HEK293 (cell line): ENCODE measurements at regions not wholly inside any gene's neighbourhood (a gene's known extent, or its start where the extent isn't known, plus 50 kb on each side); places are given as distances from the start of the nearest gene placed in this dataset.

Experiments used
- CTCF ChIA-PET: fragments of 350-600 bp; formaldehyde crosslinking; extraction: SDS; loops from one replicate; lab custom pipeline; 2021; ENCODE audit warnings: antibody characterized with exemption; lab: Yijun Ruan, JAX
- POLR2A ChIA-PET: fragments of 300-600 bp; formaldehyde crosslinking; extraction: SDS; loops from one replicate; lab custom pipeline; 2020; ENCODE audit warnings: antibody characterized with exemption, inconsistent platforms; lab: Yijun Ruan, JAX
- H3K27ac ChIP-seq: fragments of 200-500 bp; sonication (Bioruptor generic); 2 replicates; pipeline ENCODE4 v1.5.1; 2014; ENCODE audit warnings: low read depth, low read length, control low read depth, inconsistent platforms; ENCODE audit errors: extremely low read depth
- H3K36me3 ChIP-seq, 2 experiments: fragments of 200-500 bp in 1 of 2; sonication (Bioruptor generic) in 1 of 2; 1 replicate in 1 of 2; 2 replicates in 1 of 2; pipeline ENCODE4 v1.5.1; 2014 to 2017; ENCODE audit warnings: inconsistent platforms in 2 of 2, low read length in 2 of 2; ENCODE audit not compliant: control insufficient read depth in 2 of 2, insufficient read depth in 1 of 2
- H3K4me1 ChIP-seq: fragments of 200-500 bp; sonication (Bioruptor generic); 2 replicates; pipeline ENCODE4 v1.5.1; 2014; ENCODE audit warnings: mild to moderate bottlenecking, low read length, inconsistent platforms; ENCODE audit not compliant: control insufficient read depth, insufficient read depth
- H3K4me3 ChIP-seq: 2 replicates; pipeline ENCODE4 v1.5.1; 2011; ENCODE audit warnings: low read depth, mild to moderate bottlenecking, control low read depth, low read length, moderate library complexity
- H3K9me3 ChIP-seq: fragments of 200-500 bp; sonication (Bioruptor generic); 2 replicates; pipeline ENCODE4 v1.5.1; 2014; ENCODE audit warnings: low read depth, low read length, inconsistent platforms; ENCODE audit not compliant: control insufficient read depth, insufficient read depth
- HOXC10 ChIP-seq: sonication (generic); formaldehyde crosslinking; IDR thresholded peaks from 2 replicates; pipeline ENCODE4 v1.8.1; 2023; ENCODE audit warnings: mild to moderate bottlenecking, missing genetic modification reagents
- HOXD13 ChIP-seq: sonication (generic); formaldehyde crosslinking; IDR thresholded peaks from 2 replicates; pipeline ENCODE4 v1.8.0; 2022; ENCODE audit warnings: missing genetic modification reagents, borderline replicate concordance
- KLF9 ChIP-seq: fragments of 450-650 bp; formaldehyde crosslinking; IDR thresholded peaks from 2 replicates; pipeline ENCODE4 v1.5.1; 2016; ENCODE audit warnings: missing biosample characterization, missing genetic modification characterization, low read depth
- PRDM1 ChIP-seq: fragments of 450-650 bp; formaldehyde crosslinking; IDR thresholded peaks from 2 replicates; pipeline ENCODE4; 2016; ENCODE audit warnings: missing biosample characterization, missing genetic modification characterization
- ZBTB17 ChIP-seq: fragments of 450-650 bp; formaldehyde crosslinking; IDR thresholded peaks from 2 replicates; pipeline ENCODE4 v1.5.1; 2016; ENCODE audit warnings: missing biosample characterization, missing genetic modification characterization
- ZFHX2 ChIP-seq: fragments of 450-650 bp; formaldehyde crosslinking; conservative IDR thresholded peaks from 2 replicates; pipeline ENCODE4 v1.5.1; 2016; ENCODE audit warnings: missing biosample characterization, missing genetic modification characterization
- ZIC2 ChIP-seq: fragments of 450-650 bp; formaldehyde crosslinking; IDR thresholded peaks from 2 replicates; pipeline ENCODE4 v1.5.1; 2016; ENCODE audit warnings: missing biosample characterization, missing genetic modification characterization
- ZNF112 ChIP-seq: fragments of 450-650 bp; formaldehyde crosslinking; IDR thresholded peaks from 2 replicates; pipeline ENCODE4 v1.5.0; 2017; ENCODE audit warnings: missing biosample characterization, missing genetic modification characterization
- ZNF121 ChIP-seq: fragments of 450-650 bp; formaldehyde crosslinking; IDR thresholded peaks from 2 replicates; pipeline ENCODE4 v1.5.1; 2016; ENCODE audit warnings: missing biosample characterization, missing genetic modification characterization
- ZNF140 ChIP-seq: fragments of 450-650 bp; formaldehyde crosslinking; IDR thresholded peaks from 2 replicates; pipeline ENCODE4 v1.5.1; 2016; ENCODE audit warnings: missing biosample characterization, missing genetic modification characterization
- ZNF16 ChIP-seq: fragments of 450-650 bp; formaldehyde crosslinking; IDR thresholded peaks from 2 replicates; pipeline ENCODE4 v1.5.1; 2016; ENCODE audit warnings: low read depth, missing biosample characterization, missing genetic modification characterization
- ZNF184 ChIP-seq: fragments of 450-650 bp; IDR thresholded peaks from 2 replicates; pipeline ENCODE4 v1.5.1; 2018; ENCODE audit warnings: missing biosample characterization, mild to moderate bottlenecking, missing genetic modification characterization
- ZNF19 ChIP-seq: fragments of 450-650 bp; formaldehyde crosslinking; IDR thresholded peaks from 2 replicates; pipeline ENCODE4; 2016; ENCODE audit warnings: missing biosample characterization, missing genetic modification characterization, low read depth
- ZNF335 ChIP-seq: fragments of 450-650 bp; formaldehyde crosslinking; conservative IDR thresholded peaks from 2 replicates; pipeline ENCODE4 v1.5.1; 2016; ENCODE audit warnings: missing biosample characterization, missing genetic modification characterization
- ZNF423 ChIP-seq: fragments of 450-650 bp; formaldehyde crosslinking; IDR thresholded peaks from 2 replicates; pipeline ENCODE4 v1.5.1; 2016; ENCODE audit warnings: missing biosample characterization, missing genetic modification characterization
- ZNF529 ChIP-seq: fragments of 450-650 bp; formaldehyde crosslinking; IDR thresholded peaks from 2 replicates; pipeline ENCODE4 v1.5.1; 2017; ENCODE audit warnings: missing genetic modification characterization, missing biosample characterization; ENCODE audit not compliant: insufficient replicate concordance
- ZNF658 ChIP-seq: fragments of 450-650 bp; formaldehyde crosslinking; IDR thresholded peaks from 2 replicates; pipeline ENCODE4; 2016; ENCODE audit warnings: missing biosample characterization, missing genetic modification characterization
- ZNF747 ChIP-seq: fragments of 450-650 bp; formaldehyde crosslinking; IDR thresholded peaks from 2 replicates; pipeline ENCODE4 v1.5.1; 2016; ENCODE audit warnings: missing biosample characterization, missing genetic modification characterization
- ZNF76 ChIP-seq: fragments of 450-650 bp; formaldehyde crosslinking; IDR thresholded peaks from 2 replicates; pipeline ENCODE4; 2016; ENCODE audit warnings: low read depth, missing biosample characterization, missing genetic modification characterization, borderline replicate concordance
- ZNF768 ChIP-seq: fragments of 450-650 bp; formaldehyde crosslinking; IDR thresholded peaks from 2 replicates; pipeline ENCODE4 v1.5.1; 2018; ENCODE audit warnings: missing biosample characterization, mild to moderate bottlenecking, missing genetic modification characterization
- ZXDB ChIP-seq: fragments of 450-650 bp; formaldehyde crosslinking; IDR thresholded peaks from 2 replicates; pipeline ENCODE4 v1.5.1; 2016; ENCODE audit warnings: missing biosample characterization, missing genetic modification characterization
- TF ChIP-seq, protein P1 (sequence below): fragments of 450-650 bp; formaldehyde crosslinking; IDR thresholded peaks from 2 replicates; pipeline ENCODE4 v1.5.1; 2016; ENCODE audit warnings: missing biosample characterization, missing genetic modification characterization
- TF ChIP-seq, protein P2 (sequence below): IDR thresholded peaks from 2 replicates; pipeline ENCODE4 v1.6.1; 2011; ENCODE audit warnings: mild to moderate bottlenecking, low read depth, low read length, borderline replicate concordance
- TF ChIP-seq, protein P3 (sequence below): fragments of 450-650 bp; formaldehyde crosslinking; IDR thresholded peaks from 2 replicates; pipeline ENCODE4 v1.5.1; 2016; ENCODE audit warnings: missing biosample characterization, missing genetic modification characterization
- TF ChIP-seq, protein P4 (sequence below): fragments of 450-650 bp; formaldehyde crosslinking; IDR thresholded peaks from 2 replicates; pipeline ENCODE4 v1.5.1; 2017; ENCODE audit warnings: missing biosample characterization, missing genetic modification characterization
- TF ChIP-seq, protein P5 (sequence below): fragments of 450-650 bp; formaldehyde crosslinking; IDR thresholded peaks from 2 replicates; pipeline ENCODE4 v1.5.1; 2017; ENCODE audit warnings: missing biosample characterization, missing genetic modification characterization
- TF ChIP-seq, protein P6 (sequence below): fragments of 450-650 bp; formaldehyde crosslinking; IDR thresholded peaks from 2 replicates; pipeline ENCODE4 v1.5.1; 2016; ENCODE audit warnings: missing biosample characterization, missing genetic modification characterization

DNA sequence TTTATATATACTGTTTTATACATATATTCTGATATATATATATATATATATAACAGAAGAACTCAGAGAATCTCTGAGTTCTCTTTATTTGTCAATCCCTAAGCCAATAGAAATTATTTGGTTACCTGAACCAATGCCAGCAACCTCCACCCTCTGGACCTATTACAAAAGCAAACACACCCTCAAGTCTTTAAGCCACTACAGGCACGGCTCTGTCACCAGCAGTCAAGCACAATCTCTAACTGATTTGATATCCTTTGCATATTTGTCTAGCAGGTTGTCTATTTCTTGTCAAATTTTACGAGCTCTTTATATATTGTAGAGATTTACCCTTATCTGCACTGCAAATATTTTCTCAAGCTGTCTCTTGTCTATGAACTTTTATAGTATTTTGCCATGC is 66.6 kb upstream of the TOPAZ1 start:
- TF ChIP-seq PRDM1 (tag by site-specific recombination) = no peak
- TF ChIP-seq, protein P1, sequence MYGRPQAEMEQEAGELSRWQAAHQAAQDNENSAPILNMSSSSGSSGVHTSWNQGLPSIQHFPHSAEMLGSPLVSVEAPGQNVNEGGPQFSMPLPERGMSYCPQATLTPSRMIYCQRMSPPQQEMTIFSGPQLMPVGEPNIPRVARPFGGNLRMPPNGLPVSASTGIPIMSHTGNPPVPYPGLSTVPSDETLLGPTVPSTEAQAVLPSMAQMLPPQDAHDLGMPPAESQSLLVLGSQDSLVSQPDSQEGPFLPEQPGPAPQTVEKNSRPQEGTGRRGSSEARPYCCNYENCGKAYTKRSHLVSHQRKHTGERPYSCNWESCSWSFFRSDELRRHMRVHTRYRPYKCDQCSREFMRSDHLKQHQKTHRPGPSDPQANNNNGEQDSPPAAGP (tag by site-specific recombination) = no peak
- no peak for TF ChIP-seq ZNF16
- TF ChIP-seq ZNF76 (tag by site-specific recombination) = no peak
- TF ChIP-seq ZBTB17 (tag by site-specific recombination) = no peak
- no peak for TF ChIP-seq ZNF140 (tag by site-specific recombination)
- no peak for TF ChIP-seq ZIC2 (tag by site-specific recombination)
- TF ChIP-seq, protein P2, sequence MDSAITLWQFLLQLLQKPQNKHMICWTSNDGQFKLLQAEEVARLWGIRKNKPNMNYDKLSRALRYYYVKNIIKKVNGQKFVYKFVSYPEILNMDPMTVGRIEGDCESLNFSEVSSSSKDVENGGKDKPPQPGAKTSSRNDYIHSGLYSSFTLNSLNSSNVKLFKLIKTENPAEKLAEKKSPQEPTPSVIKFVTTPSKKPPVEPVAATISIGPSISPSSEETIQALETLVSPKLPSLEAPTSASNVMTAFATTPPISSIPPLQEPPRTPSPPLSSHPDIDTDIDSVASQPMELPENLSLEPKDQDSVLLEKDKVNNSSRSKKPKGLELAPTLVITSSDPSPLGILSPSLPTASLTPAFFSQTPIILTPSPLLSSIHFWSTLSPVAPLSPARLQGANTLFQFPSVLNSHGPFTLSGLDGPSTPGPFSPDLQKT = no peak
- no peak for TF ChIP-seq ZNF423 (tag by site-specific recombination)
- TF ChIP-seq ZNF184 (tag by site-specific recombination) = no peak
- no peak for TF ChIP-seq ZNF529 (tag by site-specific recombination)
- TF ChIP-seq, protein P3, sequence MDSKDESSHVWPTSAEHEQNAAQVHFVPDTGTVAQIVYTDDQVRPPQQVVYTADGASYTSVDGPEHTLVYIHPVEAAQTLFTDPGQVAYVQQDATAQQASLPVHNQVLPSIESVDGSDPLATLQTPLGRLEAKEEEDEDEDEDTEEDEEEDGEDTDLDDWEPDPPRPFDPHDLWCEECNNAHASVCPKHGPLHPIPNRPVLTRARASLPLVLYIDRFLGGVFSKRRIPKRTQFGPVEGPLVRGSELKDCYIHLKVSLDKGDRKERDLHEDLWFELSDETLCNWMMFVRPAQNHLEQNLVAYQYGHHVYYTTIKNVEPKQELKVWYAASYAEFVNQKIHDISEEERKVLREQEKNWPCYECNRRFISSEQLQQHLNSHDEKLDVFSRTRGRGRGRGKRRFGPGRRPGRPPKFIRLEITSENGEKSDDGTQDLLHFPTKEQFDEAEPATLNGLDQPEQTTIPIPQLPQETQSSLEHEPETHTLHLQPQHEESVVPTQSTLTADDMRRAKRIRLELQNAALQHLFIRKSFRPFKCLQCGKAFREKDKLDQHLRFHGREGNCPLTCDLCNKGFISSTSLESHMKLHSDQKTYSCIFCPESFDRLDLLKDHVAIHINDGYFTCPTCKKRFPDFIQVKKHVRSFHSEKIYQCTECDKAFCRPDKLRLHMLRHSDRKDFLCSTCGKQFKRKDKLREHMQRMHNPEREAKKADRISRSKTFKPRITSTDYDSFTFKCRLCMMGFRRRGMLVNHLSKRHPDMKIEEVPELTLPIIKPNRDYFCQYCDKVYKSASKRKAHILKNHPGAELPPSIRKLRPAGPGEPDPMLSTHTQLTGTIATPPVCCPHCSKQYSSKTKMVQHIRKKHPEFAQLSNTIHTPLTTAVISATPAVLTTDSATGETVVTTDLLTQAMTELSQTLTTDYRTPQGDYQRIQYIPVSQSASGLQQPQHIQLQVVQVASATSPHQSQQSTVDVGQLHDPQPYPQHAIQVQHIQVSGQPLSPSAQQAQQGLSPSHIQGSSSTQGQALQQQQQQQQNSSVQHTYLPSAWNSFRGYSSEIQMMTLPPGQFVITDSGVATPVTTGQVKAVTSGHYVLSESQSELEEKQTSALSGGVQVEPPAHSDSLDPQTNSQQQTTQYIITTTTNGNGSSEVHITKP (tag by site-specific recombination) = no peak
- TF ChIP-seq, protein P4, sequence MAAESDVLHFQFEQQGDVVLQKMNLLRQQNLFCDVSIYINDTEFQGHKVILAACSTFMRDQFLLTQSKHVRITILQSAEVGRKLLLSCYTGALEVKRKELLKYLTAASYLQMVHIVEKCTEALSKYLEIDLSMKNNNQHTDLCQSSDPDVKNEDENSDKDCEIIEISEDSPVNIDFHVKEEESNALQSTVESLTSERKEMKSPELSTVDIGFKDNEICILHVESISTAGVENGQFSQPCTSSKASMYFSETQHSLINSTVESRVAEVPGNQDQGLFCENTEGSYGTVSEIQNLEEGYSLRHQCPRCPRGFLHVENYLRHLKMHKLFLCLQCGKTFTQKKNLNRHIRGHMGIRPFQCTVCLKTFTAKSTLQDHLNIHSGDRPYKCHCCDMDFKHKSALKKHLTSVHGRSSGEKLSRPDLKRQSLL (tag by site-specific recombination) = no peak
- no peak for TF ChIP-seq ZXDB (tag by site-specific recombination)
- TF ChIP-seq, protein P5, sequence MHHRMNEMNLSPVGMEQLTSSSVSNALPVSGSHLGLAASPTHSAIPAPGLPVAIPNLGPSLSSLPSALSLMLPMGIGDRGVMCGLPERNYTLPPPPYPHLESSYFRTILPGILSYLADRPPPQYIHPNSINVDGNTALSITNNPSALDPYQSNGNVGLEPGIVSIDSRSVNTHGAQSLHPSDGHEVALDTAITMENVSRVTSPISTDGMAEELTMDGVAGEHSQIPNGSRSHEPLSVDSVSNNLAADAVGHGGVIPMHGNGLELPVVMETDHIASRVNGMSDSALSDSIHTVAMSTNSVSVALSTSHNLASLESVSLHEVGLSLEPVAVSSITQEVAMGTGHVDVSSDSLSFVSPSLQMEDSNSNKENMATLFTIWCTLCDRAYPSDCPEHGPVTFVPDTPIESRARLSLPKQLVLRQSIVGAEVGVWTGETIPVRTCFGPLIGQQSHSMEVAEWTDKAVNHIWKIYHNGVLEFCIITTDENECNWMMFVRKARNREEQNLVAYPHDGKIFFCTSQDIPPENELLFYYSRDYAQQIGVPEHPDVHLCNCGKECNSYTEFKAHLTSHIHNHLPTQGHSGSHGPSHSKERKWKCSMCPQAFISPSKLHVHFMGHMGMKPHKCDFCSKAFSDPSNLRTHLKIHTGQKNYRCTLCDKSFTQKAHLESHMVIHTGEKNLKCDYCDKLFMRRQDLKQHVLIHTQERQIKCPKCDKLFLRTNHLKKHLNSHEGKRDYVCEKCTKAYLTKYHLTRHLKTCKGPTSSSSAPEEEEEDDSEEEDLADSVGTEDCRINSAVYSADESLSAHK = no peak
- no peak for TF ChIP-seq HOXC10 (CRISPR knock-in tag)
- no peak for TF ChIP-seq ZNF768
- Histone ChIP-seq H3K4me3 (no peak overlapping the region), H3K36me3 (no peaks in the 10 kb centered on the region), H3K4me1 (no peaks in the 10 kb centered on the region), H3K9me3 (no peaks in the 10 kb centered on the region), H3K27ac (no peak overlapping the region)
- CTCF ChIA-PET = no interaction called here
- POLR2A ChIA-PET = no interaction called here

DNA sequence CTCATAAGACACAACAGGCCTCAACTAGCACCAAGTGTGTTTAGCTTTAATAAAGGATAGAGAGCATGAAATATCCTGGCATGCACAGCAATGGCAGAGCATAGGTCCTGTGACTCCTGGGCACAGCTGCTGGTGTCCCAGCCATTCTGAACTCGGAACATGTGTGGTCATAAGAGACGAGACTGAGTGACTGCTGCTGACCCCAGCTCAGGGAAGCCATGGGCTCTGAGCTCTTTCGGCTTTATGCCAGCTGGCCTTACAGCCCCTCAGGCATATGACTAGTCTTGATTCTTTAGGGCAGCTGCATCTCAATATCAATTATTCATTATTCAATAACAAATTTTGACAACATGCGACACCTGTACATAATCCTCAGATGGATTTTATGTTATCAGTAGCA is 62.4 kb upstream of the TOPAZ1 start:
- no peak overlapping the region for H3K27ac ChIP-seq
- H3K4me1 ChIP-seq = no peaks in the 10 kb centered on the region
- H3K9me3 ChIP-seq = no peaks in the 10 kb centered on the region
- no peak overlapping the region for H3K4me3 ChIP-seq
- ChIA-PET CTCF (no interaction called here), POLR2A (no interaction called here)
- no peaks in the 10 kb centered on the region for H3K36me3 ChIP-seq
- TF ChIP-seq ZNF112 (no peak), ZNF747 (tag by site-specific recombination) (no peak), ZNF658 (tag by site-specific recombination) (no peak), ZNF19 (tag by site-specific recombination) (no peak), ZNF121 (tag by site-specific recombination) (no peak), ZNF335 (tag by site-specific recombination) (no peak), KLF9 (tag by site-specific recombination) (no peak), HOXD13 (CRISPR knock-in tag) (no peak), ZFHX2 (tag by site-specific recombination) (no peak)
- TF ChIP-seq, protein P6, sequence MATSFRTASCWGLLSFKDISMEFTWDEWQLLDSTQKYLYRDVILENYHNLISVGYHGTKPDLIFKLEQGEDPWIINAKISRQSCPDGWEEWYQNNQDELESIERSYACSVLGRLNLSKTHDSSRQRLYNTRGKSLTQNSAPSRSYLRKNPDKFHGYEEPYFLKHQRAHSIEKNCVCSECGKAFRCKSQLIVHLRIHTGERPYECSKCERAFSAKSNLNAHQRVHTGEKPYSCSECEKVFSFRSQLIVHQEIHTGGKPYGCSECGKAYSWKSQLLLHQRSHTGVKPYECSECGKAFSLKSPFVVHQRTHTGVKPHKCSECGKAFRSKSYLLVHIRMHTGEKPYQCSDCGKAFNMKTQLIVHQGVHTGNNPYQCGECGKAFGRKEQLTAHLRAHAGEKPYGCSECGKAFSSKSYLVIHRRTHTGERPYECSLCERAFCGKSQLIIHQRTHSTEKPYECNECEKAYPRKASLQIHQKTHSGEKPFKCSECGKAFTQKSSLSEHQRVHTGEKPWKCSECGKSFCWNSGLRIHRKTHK = no peak
